ENCODE measurements at regions not wholly inside any gene's neighbourhood (a gene's known extent, or its start where the extent isn't known, plus 50 kb on each side); places are given as distances from the start of the nearest gene placed in this dataset.

GRCh38 chr11:11220786-11221185, 132.3 kb downstream of the CSNK2A3 start:
- Mint-ChIP-seq H3K4me1 (no peaks in the 10 kb centered on the region), H3K9me3 (no peaks in the 10 kb centered on the region), H3K4me3 (no peak overlapping the region), H3K27me3 (no peaks in the 10 kb centered on the region), H3K27ac (no peak overlapping the region), H3K36me3 (ENCODE audit: low read depth) (no peaks in the 10 kb centered on the region)
- DNase-seq, result no peak
- no peak for ATAC-seq

- H3K4me1 Mint-ChIP-seq, result no peaks in the 10 kb centered on the region
- no peaks in the 10 kb centered on the region for H3K36me3 Mint-ChIP-seq (ENCODE audit: low read depth)
- H3K27ac Mint-ChIP-seq, result no peak overlapping the region
- H3K9me3 Mint-ChIP-seq, result no peaks in the 10 kb centered on the region
- DNase-seq, result no peak
- no peak overlapping the region for H3K4me3 Mint-ChIP-seq
- ATAC-seq, result no peak
- no peaks in the 10 kb centered on the region for H3K27me3 Mint-ChIP-seq
Observed at GRCh38 chr11:11218629-11218986, 134.4 kb downstream of the CSNK2A3 start.

GRCh38 chr11:11217929-11218628, 135.0 kb downstream of the CSNK2A3 start:
- no peak for DNase-seq
- Mint-ChIP-seq H3K4me1 (no peaks in the 10 kb centered on the region), H3K27ac (no peak overlapping the region), H3K27me3 (no peaks in the 10 kb centered on the region), H3K36me3 (ENCODE audit: low read depth) (no peaks in the 10 kb centered on the region), H3K4me3 (no peak overlapping the region), H3K9me3 (no peaks in the 10 kb centered on the region)
- ATAC-seq, result no peak

- no peaks in the 10 kb centered on the region for H3K36me3 Mint-ChIP-seq (ENCODE audit: low read depth)
- no peaks in the 10 kb centered on the region for H3K27me3 Mint-ChIP-seq
- no peak for ATAC-seq
- no peaks in the 10 kb centered on the region for H3K4me1 Mint-ChIP-seq
- no peak for DNase-seq
- no peak overlapping the region for H3K27ac Mint-ChIP-seq
- no peaks in the 10 kb centered on the region for H3K9me3 Mint-ChIP-seq
- no peak overlapping the region for H3K4me3 Mint-ChIP-seq
Observed at GRCh38 chr11:11217289-11217928, 135.6 kb downstream of the CSNK2A3 start.

GRCh38 chr11:11215944-11216343, 137.1 kb downstream of the CSNK2A3 start:
- no peak for DNase-seq
- ATAC-seq, result no peak
- H3K9me3 Mint-ChIP-seq, result no peaks in the 10 kb centered on the region
- no peak overlapping the region for H3K27ac Mint-ChIP-seq
- H3K4me1 Mint-ChIP-seq, result no peaks in the 10 kb centered on the region
- H3K36me3 Mint-ChIP-seq (ENCODE audit: low read depth), result no peaks in the 10 kb centered on the region
- H3K4me3 Mint-ChIP-seq, result no peak overlapping the region
- H3K27me3 Mint-ChIP-seq, result no peaks in the 10 kb centered on the region

GRCh38 chr11:11215058-11215815, 137.8 kb downstream of the CSNK2A3 start:
- no peak for DNase-seq
- Mint-ChIP-seq H3K27ac (no peak overlapping the region), H3K9me3 (no peaks in the 10 kb centered on the region), H3K27me3 (no peaks in the 10 kb centered on the region), H3K36me3 (ENCODE audit: low read depth) (no peaks in the 10 kb centered on the region), H3K4me1 (no peaks in the 10 kb centered on the region), H3K4me3 (no peak overlapping the region)
- ATAC-seq, result no peak

- no peaks in the 10 kb centered on the region for H3K4me1 Mint-ChIP-seq
- H3K27ac Mint-ChIP-seq, result no peak overlapping the region
- no peak for DNase-seq
Observed at GRCh38 chr11:11213117-11213516, 139.9 kb downstream of the CSNK2A3 start.

GRCh38 chr11:11211888-11212287, 141.2 kb downstream of the CSNK2A3 start:
- Mint-ChIP-seq H3K9me3 (no peaks in the 10 kb centered on the region), H3K36me3 (ENCODE audit: low read depth) (no peaks in the 10 kb centered on the region), H3K4me3 (no peak overlapping the region), H3K4me1 (no peaks in the 10 kb centered on the region), H3K27me3 (peaks cover 2% of the 10 kb centered on the region), H3K27ac (no peak overlapping the region)
- DNase-seq (no peak), ATAC-seq (no peak)

More at GRCh38 chr11:11213117-11213516, 139.9 kb downstream of the CSNK2A3 start:
- H3K36me3 Mint-ChIP-seq (ENCODE audit: low read depth), result no peaks in the 10 kb centered on the region
- H3K27me3 Mint-ChIP-seq, result no peaks in the 10 kb centered on the region
- no peak for ATAC-seq
- no peak overlapping the region for H3K4me3 Mint-ChIP-seq
- no peaks in the 10 kb centered on the region for H3K9me3 Mint-ChIP-seq

GRCh38 chr11:11211186-11211585, 141.9 kb downstream of the CSNK2A3 start:
- ATAC-seq (no peak), DNase-seq (no peak)
- Mint-ChIP-seq H3K9me3 (no peaks in the 10 kb centered on the region), H3K27me3 (peaks cover 4% of the 10 kb centered on the region), H3K27ac (no peak overlapping the region), H3K36me3 (ENCODE audit: low read depth) (no peaks in the 10 kb centered on the region), H3K4me3 (no peak overlapping the region), H3K4me1 (no peaks in the 10 kb centered on the region)

GRCh38 chr11:11210446-11210845, 142.6 kb downstream of the CSNK2A3 start:
- Mint-ChIP-seq H3K9me3 (no peaks in the 10 kb centered on the region), H3K36me3 (ENCODE audit: low read depth) (no peaks in the 10 kb centered on the region), H3K27ac (no peak overlapping the region), H3K27me3 (peaks cover 7% of the 10 kb centered on the region), H3K4me3 (no peak overlapping the region), H3K4me1 (no peaks in the 10 kb centered on the region)
- DNase-seq, result no peak
- no peak for ATAC-seq

- DNase-seq (no peak), ATAC-seq (no peak)
- Mint-ChIP-seq H3K27me3 (peaks cover 7% of the 10 kb centered on the region), H3K4me1 (no peaks in the 10 kb centered on the region), H3K9me3 (no peaks in the 10 kb centered on the region), H3K4me3 (no peak overlapping the region), H3K27ac (no peak overlapping the region), H3K36me3 (ENCODE audit: low read depth) (no peaks in the 10 kb centered on the region)
Observed at GRCh38 chr11:11209967-11210366, 143.1 kb downstream of the CSNK2A3 start.

GRCh38 chr11:11208994-11209393, 144.1 kb downstream of the CSNK2A3 start:
- DNase-seq (no peak), ATAC-seq (no peak)
- Mint-ChIP-seq H3K4me3 (no peak overlapping the region), H3K9me3 (peaks cover under 1% of the 10 kb centered on the region), H3K4me1 (no peaks in the 10 kb centered on the region), H3K27ac (no peak overlapping the region), H3K36me3 (ENCODE audit: low read depth) (no peaks in the 10 kb centered on the region), H3K27me3 (peaks cover 14% of the 10 kb centered on the region)

- Mint-ChIP-seq H3K9me3 (peaks cover 9% of the 10 kb centered on the region), H3K27ac (no peak overlapping the region), H3K4me3 (no peak overlapping the region), H3K4me1 (no peaks in the 10 kb centered on the region), H3K27me3 (peaks cover 25% of the 10 kb centered on the region), H3K36me3 (ENCODE audit: low read depth) (no peaks in the 10 kb centered on the region)
- DNase-seq (no peak), ATAC-seq (no peak)
Observed at GRCh38 chr11:11207428-11207827, 145.6 kb downstream of the CSNK2A3 start.

- no peak for DNase-seq
- ATAC-seq, result no peak
- Mint-ChIP-seq H3K9me3 (peaks cover 9% of the 10 kb centered on the region), H3K4me1 (no peaks in the 10 kb centered on the region), H3K36me3 (ENCODE audit: low read depth) (no peaks in the 10 kb centered on the region), H3K27me3 (peaks cover 27% of the 10 kb centered on the region), H3K27ac (no peak overlapping the region), H3K4me3 (no peak overlapping the region)
Observed at GRCh38 chr11:11206484-11206883, 146.6 kb downstream of the CSNK2A3 start.

- no peaks in the 10 kb centered on the region for H3K4me1 Mint-ChIP-seq
- peaks cover 27% of the 10 kb centered on the region for H3K27me3 Mint-ChIP-seq
- DNase-seq (no peak), ATAC-seq (no peak)
- H3K36me3 Mint-ChIP-seq (ENCODE audit: low read depth), result no peaks in the 10 kb centered on the region
- H3K27ac Mint-ChIP-seq, result no peak overlapping the region
- no peak overlapping the region for H3K4me3 Mint-ChIP-seq
- H3K9me3 Mint-ChIP-seq, result peaks cover 9% of the 10 kb centered on the region
Observed at GRCh38 chr11:11202885-11203284, 150.2 kb downstream of the CSNK2A3 start.
